HK-2 (cell line): ENCODE measurements at regions not wholly inside any gene's neighbourhood (a gene's known extent, or its start where the extent isn't known, plus 50 kb on each side); places are given as distances from the start of the nearest gene placed in this dataset.

Experiments
- DNase-seq: peaks from one replicate; pipeline ENCODE4 v3.0.0-alpha.2; 2018; ENCODE audit not compliant: unreplicated experiment

DNA sequence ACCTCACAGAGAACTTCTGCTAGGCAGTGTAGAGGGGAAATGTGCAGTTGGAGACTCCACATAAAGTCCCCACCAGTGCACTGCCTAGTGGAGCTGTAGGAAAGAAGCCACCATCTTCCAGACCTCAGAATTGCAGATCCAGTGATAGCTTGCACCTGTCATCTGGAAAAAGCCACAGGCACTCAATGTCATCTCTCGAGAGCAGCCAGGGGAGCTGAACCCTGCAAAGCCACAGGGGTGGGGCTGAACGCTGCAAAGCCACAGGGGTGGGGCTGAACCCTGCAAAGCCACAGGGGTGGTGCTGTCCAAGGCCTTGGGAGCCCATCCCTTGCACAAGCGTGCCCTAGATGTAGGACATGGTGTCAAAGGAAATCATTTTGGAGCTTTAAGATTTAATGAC, 1226.3 kb downstream of the PCDH7 start:
- DNase-seq, result no peak

DNA sequence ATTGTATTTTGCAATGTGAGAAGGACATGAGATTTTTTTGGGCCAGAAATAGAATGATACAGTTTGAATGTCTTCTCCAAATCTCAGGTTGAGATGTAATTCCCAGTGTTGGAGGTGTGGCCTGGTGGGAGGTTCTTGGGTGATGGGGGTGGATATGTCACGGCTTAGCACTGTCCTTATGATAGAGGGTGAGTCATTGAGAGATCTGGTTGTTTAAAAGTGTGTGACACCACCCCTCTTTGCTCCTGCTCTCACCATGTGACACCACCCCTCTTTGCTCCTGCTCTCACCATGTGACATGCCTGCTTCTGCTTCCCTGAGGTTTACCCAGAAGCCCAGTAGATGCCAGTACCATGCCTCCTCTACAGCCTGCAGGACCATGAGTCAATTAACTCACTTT, 1226.9 kb downstream of the PCDH7 start:
- DNase-seq, result no peak

DNA sequence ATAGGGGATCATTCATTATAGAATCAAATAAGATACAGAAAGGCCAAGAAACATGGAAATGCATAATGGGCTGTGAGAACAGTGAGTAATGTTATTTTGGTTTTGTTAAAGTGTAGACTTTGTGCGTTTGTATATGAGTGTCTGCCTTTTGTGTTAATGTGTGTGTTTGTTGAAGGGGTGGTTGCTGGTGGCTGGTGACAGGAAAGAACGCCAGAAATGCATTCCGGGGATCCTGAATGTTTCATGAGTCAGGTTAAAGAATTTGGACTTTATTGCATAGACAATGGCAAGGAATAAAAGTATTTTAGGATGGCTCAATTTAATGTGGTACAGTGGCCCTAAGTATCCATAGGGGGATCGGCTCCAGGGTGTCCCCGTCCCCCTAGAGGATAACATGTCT, 1228.9 kb downstream of the PCDH7 start:
- DNase-seq, result no peak

DNA sequence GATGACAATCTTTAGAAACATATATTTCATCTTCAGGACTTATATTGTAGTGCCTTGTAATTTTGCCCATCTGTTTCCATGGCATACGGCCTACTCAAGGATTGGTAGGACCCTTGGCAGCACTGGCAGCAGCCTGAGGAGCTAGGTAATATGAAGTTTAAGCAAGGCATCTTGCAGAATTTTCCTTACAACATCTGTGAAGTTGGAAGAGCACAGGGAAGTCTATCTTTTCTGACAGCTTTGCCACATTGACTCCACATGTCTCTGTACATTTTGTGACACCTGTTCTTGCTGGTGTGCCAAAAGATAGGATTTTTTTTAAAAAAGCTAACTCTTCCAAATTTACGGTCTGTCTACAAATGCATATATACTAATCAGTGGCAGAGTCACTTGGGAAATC, 1235.2 kb downstream of the PCDH7 start:
- no peak for DNase-seq

DNA sequence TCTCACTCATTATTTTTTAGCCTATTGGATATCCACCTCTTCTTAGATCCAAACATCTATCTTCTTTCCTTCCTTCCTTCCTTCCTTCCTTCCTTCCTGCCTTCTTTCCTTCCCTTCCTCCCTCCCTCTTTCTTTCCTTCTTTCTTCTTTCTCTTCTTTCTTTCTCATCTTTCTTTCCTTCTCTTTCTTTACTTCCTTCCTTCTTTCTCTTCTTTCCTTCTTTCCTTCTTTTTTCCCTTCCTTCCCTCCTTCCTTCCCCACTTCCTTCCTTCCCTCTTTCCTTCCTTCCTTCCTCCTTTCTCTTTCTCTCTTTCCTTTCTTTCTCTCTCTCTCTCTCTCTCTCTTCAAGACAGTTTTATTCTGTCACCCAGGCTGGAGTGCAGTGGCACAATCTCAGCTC, 1239.8 kb downstream of the PCDH7 start:
- DNase-seq, result no peak

- DNase-seq, result no peak
These were observed 1244.5 kb downstream of the PCDH7 start for GRCh38 chr4:31964685-31965084.

DNA sequence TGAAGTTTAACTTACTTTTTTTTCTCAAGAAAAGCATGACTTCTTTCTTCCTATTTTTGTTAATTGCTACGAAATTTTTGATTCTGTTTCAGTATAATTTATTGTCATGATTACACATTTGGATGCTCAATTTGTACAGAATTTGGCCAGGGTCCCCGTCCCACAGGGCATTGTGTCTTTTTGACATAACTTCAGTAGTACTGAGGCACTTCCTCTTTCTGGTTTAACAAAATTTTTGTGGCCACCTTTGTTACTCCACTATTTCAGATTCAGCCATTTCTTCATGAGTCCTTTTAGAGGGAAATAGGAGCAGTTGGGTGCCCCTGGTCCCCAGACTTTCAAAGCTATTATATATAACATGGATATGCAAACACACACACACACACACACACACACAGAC, 1248.7 kb downstream of the PCDH7 start:
- DNase-seq, result no peak

DNA sequence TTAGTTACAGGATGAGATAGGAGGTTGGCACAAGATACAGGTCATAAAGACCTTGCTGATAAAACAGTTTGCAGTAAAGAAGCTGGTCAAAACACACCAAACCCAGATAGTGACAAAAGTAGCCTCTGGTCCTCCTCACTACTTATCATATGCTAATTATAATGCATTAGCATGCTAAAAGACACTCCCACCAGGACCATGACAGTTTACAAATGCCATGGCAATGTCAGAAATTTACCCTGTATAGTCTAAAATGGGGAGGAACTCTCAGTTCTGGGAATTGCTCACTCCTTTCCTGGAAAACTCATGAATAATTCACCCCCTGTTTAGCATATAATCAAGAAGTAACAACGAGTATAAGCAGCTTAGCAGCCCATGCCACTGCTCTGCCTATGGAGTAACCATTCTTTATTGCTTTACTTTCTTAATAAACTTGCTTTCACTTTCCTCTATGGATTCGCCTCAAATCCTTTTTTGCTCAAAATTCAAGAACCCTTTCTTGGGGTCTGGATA, 1254.4 kb downstream of the PCDH7 start:
- DNase-seq, result no peak

DNA sequence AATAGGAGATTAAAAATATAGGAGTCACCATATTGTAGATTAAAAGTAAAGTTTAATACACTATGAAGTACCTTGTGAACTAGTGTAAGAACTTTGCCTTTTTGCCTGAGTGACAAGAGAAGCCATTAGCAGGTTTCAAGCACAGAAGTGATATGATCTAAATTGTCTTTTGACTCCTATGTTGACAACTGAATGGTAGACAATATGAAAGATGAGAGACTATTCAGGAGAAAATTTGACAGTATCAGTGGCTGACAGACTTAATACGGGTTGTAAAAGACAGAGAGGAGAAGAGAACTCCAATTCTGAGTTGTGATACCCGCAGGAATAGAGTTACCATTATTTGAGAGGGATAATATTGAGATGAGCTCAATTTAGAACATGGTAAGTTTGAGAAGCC, 1259.8 kb downstream of the PCDH7 start:
- DNase-seq, result no peak

- no peak for DNase-seq
These were observed 1263.1 kb downstream of the PCDH7 start for GRCh38 chr4:31983246-31983645.

DNA sequence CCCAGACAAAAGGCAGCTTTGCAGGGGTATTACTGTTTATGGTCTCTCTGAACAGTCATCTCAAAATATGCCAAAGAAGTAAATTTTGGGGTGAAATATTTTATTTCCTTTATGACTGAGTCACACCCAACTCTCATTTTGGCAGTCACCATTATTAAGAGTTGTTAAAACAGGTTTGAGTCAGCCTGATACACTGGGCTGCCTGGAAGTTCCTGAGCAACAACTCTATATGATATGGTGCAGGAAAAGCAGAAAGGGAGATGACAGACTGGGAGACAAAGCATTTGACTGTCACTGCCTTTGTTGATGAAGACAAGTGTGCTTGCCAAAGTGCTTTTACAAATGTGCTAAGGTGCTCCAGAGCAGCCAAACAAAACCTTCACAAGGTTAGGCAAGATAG, 1263.5 kb downstream of the PCDH7 start:
- DNase-seq, result no peak

- DNase-seq, result no peak
These were observed 1264.7 kb downstream of the PCDH7 start for GRCh38 chr4:31984872-31985271.

DNA sequence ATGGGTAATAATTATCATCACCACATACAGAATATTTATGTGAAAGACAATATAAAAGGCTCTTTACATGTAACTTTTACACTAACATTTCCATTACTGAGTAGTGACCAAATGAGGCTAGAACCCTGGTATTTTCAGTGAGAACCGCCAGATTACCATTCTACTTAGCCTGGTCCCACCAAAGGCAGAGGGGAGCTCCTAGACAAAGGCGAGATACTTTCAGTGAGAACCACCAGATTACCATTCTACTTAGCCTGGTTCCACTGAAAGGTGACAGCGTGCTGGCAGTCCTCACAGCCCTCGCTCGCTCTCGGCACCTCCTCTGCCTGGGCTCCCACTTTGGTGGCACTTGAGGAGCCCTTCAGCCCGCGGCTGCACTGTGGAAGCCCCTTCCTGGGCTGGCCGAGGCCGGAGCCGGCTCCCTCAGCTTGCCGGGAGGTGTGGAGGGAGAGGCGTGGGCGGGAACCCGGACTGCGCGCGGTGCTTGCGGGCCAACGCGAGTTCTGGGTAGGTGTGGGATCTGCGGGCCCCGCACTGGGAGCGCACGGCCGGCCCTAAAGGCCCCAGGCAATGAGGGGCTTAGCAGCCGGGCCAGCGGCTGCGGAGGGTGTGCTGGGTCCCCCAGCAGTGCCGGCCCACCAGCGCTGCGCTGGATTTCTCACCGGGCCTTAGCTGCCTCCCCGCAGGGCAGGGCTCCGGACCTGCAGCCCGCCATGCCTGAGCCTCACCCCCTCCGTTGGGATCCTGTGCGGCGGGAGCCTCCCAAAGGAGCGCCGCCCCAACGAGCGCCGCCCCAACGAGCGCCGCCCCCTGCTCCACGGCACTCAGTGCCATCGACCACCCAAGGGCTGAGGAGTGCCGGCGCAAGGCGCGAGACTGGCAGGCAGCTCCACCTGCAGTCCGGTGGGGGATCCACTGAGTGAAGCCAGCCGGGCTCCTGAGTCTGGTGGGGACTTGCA, 1276.1 kb downstream of the PCDH7 start:
- DNase-seq, result no peak

DNA sequence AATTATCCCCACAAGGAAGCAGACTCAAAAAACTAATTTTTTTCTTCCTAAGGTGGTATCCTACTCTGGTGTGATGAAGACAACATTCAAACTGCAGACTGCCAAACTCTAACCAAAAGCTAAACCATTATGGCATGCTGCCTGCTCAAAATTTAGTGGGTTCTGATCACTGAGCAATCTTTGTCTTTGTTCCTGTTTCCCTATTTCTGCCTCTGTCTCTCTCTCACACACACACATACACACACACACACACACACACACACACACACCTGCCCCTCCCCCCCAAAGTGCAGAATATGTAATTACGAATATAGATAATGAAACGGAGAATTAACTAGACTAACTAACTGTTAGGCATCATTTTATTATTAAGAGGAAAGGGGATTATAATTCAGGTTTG, 1278.6 kb downstream of the PCDH7 start:
- DNase-seq, result no peak

GRCh38 chr4:31999848-32000247, 1279.7 kb downstream of the PCDH7 start:
- DNase-seq, result no peak

DNA sequence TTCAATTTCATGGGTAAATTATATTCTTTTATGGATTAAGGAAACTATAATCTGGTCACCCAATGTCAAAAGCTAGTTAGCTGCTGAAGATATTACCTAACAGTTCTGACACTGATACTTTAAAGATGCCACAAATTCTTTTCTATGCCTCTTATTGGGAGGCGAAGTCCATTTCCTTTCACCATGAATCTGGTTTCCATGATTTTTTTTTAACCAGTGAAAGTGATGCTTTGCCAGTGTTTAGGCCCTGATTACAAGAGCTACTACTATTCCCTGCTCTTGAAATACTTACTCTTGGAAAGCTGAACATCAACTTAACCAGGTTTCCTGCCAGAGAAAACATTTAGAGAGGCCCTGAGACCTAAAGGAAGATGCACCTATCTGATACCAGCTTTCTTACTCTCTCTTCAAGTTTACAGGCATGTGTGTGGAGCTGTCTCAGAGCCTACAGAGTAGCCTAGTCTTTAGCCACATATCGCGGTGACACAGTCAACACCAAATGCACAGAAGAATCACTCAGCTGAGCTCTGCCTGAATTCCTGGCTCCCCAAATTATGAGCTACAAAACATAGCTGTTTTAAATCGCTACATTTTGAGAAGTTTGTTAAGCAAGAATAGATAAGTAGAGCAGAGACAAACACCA, 1280.8 kb downstream of the PCDH7 start:
- DNase-seq, result no peak

DNA sequence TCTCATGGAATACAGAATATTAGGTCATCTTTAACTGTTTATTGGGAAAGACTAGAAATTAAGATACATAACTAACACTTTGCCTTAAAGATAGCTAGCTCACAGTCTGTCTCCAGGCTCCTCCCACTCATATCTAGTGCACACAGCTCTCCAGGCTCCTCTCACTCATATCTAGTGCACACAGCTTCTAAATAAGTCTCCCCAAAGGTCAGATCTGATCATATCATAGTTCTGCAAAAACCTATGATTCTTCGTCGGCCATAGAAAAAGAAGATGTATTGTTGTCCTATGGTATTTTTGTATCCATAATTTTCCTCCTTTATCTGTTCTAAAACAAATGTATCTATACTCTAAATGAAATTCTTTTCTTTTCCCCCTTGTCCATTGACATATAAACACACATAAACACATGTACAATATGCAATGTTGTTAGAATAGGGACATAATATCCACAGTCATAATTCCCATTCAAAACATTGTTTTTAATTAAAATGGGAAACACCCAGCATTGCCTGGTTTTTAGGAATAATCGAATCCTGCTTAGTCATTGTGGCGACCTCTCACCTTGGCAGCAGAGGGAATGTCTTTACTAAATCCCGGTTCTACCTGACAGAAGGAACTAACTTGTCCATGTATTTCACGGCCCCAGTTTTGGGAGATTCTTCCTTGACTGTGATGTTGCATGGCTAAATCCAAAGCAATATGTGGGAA, 1282.0 kb downstream of the PCDH7 start:
- no peak for DNase-seq

- no peak for DNase-seq
These were observed 1283.4 kb downstream of the PCDH7 start for GRCh38 chr4:32003548-32003947.

DNA sequence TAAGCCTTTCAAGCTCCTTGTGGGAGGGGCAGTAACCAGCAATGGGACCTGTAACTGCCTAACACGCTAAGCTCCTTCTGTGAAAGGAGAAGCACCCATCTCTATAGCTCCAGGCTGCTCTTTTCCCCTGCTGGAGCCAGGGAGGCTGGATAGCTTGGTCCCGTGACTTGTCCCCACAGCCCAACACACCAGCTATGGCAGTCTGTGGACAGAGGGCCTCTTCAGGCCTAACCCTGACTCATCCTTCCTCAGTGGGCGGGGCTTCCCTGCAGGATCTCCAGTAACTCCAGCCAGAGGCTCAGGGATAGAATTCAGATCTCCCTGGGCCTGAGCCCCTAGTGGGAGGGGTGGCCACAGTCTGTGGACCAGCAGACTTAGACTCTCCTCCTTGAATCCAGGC, 1290.1 kb downstream of the PCDH7 start:
- DNase-seq, result peak; percentile 19

DNA sequence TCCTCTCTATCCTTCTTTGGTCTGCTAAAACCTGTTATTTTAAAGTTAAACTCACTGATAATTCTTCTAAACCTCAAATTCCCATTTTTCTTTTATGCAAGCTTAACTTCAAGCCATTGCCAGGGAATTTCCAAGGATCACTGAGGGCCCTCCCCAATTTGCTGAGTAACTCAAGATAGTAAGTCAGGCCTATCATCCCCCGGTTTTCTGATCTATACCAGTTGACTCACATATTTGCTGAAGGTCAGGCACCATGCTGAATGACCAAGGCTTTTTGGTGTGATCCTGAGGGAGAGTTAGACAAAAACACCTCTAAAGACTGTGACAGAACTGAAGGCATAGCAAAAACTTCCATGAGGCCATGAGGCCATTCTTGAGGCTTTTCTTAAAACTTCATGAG, 1301.9 kb downstream of the PCDH7 start:
- peak; percentile 30 for DNase-seq

- peak; percentile 68 for DNase-seq
These were observed 1305.8 kb downstream of the PCDH7 start for GRCh38 chr4:32025851-32026459.

- no peak for DNase-seq
These were observed 1310.2 kb downstream of the PCDH7 start for GRCh38 chr4:32030406-32030805.
